Caco-2 (cell line): ENCODE measurements at regions not wholly inside any gene's neighbourhood (a gene's known extent, or its start where the extent isn't known, plus 50 kb on each side); places are given as distances from the start of the nearest gene placed in this dataset.

Experiments
- BruUV-seq: library from RNA; stranded (reverse); fragments of 400-500 nt; replicated peaks from 2 replicates; lab custom pipeline; 2021; lab: Mats Ljungman, UMichigan
- CTCF ChIA-PET: fragments of 300-600 bp; sonication (Branson Sonifier 250); formaldehyde crosslinking; loops from one replicate; lab custom pipeline; 2022; ENCODE audit warnings: antibody characterized with exemption; lab: Charles Lee
- POLR2A ChIA-PET: fragments of 300-600 bp; sonication (Branson Sonifier 250); formaldehyde crosslinking; loops from one replicate; lab custom pipeline; 2022; ENCODE audit warnings: antibody characterized with exemption; lab: Charles Lee
- DNase-seq, 2 experiments: peaks; one replicate each; pipeline versions ENCODE4 v3.0.0 to v3.0.0-alpha.2; 2020 to 2022
- H3K27me3 ChIP-seq: replicated peaks from 2 replicates; pipeline ENCODE4 v1.6.0; 2011; ENCODE audit warnings: low read length; ENCODE audit not compliant: control insufficient read depth, insufficient read depth
- H3K36me3 ChIP-seq: 2 replicates; pipeline ENCODE4 v1.5.1; 2011; ENCODE audit warnings: low read length; ENCODE audit not compliant: control insufficient read depth, insufficient read depth
- H3K4me1 ChIP-seq: fragments of 250-450 bp; sonication (Bioruptor Pico); 2 replicates; pipeline ENCODE4 v1.5.1; 2020; ENCODE audit warnings: mild to moderate bottlenecking
- H3K4me3 ChIP-seq: 2 replicates; pipeline ENCODE4 v1.5.1; 2011; ENCODE audit warnings: low read depth, mild to moderate bottlenecking, control low read depth, low read length
- H3K9me3 ChIP-seq: fragments of 250-450 bp; sonication (Bioruptor Pico); 2 replicates; pipeline ENCODE4 v1.5.1; 2020; ENCODE audit warnings: mild to moderate bottlenecking, moderate library complexity
- H3K27ac Mint-ChIP-seq: one replicate; pipeline ENCODE4 v1.8.0; 2022; ENCODE audit warnings: mixed read lengths; ENCODE audit not compliant: unreplicated experiment
- H3K27me3 Mint-ChIP-seq: one replicate; pipeline ENCODE4 v1.8.0; 2022; ENCODE audit warnings: mixed read lengths; ENCODE audit not compliant: insufficient read depth, unreplicated experiment
- H3K36me3 Mint-ChIP-seq: one replicate; pipeline ENCODE4 v1.8.0; 2022; ENCODE audit warnings: mild to moderate bottlenecking, mixed read lengths; ENCODE audit not compliant: insufficient read depth, unreplicated experiment
- H3K4me1 Mint-ChIP-seq: one replicate; pipeline ENCODE4 v1.8.0; 2022; ENCODE audit warnings: low read depth, mixed read lengths; ENCODE audit not compliant: unreplicated experiment
- H3K4me3 Mint-ChIP-seq: one replicate; pipeline ENCODE4 v1.8.0; 2022; ENCODE audit warnings: mild to moderate bottlenecking, moderate library complexity, mixed read lengths; ENCODE audit not compliant: unreplicated experiment
- H3K9me3 Mint-ChIP-seq: one replicate; pipeline ENCODE4 v1.8.0; 2022; ENCODE audit warnings: mixed read lengths; ENCODE audit not compliant: unreplicated experiment
- intact Hi-C: fragments of 100-400 bp; cut with micrococcal nuclease; formaldehyde crosslinking; loops from one replicate; pipeline ENCODE4 v1.10.0; 2022; ENCODE audit not compliant: unreplicated experiment
- TF ChIP-seq, protein P1 (sequence below), 2 experiments: fragments of 200-600 bp in 1 of 2; IDR thresholded peaks; 1 replicate in 1 of 2; 2 replicates in 1 of 2; pipeline versions ENCODE4 v1.5.1 to v1.8.0; 2011 to 2022; ENCODE audit warnings: antibody characterized with exemption in 1 of 2, control low read depth in 1 of 2, inconsistent platforms in 1 of 2, low read depth in 1 of 2, low read length in 1 of 2, mild to moderate bottlenecking in 1 of 2, moderate library complexity in 1 of 2; ENCODE audit not compliant: insufficient read depth in 1 of 2, severe bottlenecking in 1 of 2, unreplicated experiment in 1 of 2

DNA sequence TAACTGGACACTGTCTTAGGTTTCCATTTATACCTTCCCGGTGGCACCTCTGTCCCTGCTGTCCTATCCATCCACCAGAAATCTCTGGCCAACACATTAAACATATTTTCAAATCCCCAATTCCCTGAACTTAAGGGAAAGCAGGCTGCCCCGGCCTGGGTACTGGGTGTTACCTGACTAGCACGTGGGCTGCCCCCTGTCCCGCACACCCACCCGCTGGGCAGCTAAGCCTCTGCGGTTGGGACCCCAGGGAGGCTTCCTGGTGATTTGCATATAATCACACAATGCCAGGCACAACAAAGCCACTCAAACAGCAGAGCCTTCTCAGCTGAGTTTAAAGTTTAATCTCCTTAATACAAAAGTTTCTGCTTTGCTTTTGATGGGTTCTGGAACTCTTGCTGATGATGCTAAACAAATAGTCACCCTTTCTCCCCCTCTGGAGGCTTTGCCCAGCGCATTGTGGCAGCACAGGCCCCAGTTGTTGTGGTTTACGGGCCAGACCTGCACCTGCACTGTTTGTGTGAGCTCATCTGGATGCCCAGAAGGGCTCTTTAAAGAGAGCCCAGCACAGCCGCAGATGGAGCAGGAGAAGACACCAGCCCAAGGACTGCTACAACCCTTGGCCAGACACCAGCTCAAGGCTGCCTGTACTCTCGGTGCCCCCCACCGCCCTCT, 59.9 kb upstream of the POU2AF1 start:
- TF ChIP-seq, protein P1, sequence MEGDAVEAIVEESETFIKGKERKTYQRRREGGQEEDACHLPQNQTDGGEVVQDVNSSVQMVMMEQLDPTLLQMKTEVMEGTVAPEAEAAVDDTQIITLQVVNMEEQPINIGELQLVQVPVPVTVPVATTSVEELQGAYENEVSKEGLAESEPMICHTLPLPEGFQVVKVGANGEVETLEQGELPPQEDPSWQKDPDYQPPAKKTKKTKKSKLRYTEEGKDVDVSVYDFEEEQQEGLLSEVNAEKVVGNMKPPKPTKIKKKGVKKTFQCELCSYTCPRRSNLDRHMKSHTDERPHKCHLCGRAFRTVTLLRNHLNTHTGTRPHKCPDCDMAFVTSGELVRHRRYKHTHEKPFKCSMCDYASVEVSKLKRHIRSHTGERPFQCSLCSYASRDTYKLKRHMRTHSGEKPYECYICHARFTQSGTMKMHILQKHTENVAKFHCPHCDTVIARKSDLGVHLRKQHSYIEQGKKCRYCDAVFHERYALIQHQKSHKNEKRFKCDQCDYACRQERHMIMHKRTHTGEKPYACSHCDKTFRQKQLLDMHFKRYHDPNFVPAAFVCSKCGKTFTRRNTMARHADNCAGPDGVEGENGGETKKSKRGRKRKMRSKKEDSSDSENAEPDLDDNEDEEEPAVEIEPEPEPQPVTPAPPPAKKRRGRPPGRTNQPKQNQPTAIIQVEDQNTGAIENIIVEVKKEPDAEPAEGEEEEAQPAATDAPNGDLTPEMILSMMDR (IDR thresholded peaks at IDR 0.05; ENCODE audit: insufficient read depth in 1 of 2, low read depth in 1 of 2, low read length in 1 of 2, severe bottlenecking in 1 of 2, unreplicated experiment in 1 of 2) = no peak
- Histone ChIP-seq H3K36me3 (no peaks in the 10 kb centered on the region), H3K27me3 (peaks cover 2% of the 10 kb centered on the region; the same call in 1 of the 2 replicates), H3K4me1 (no peaks in the 10 kb centered on the region; the same call in 1 of the 2 replicates), H3K4me3 (no peak overlapping the region), H3K9me3 (no peaks in the 10 kb centered on the region)
- ChIA-PET CTCF (no interaction called here), POLR2A (no interaction called here)
- Mint-ChIP-seq H3K9me3 (no peaks in the 10 kb centered on the region), H3K4me3 (no peak overlapping the region), H3K27me3 (peaks cover 4% of the 10 kb centered on the region), H3K4me1 (no peaks in the 10 kb centered on the region), H3K36me3 (no peaks in the 10 kb centered on the region), H3K27ac (no peak overlapping the region)
- DNase-seq = no peak
- no TSS peak for BruUV-seq
- intact Hi-C loops = no loop called here

DNA sequence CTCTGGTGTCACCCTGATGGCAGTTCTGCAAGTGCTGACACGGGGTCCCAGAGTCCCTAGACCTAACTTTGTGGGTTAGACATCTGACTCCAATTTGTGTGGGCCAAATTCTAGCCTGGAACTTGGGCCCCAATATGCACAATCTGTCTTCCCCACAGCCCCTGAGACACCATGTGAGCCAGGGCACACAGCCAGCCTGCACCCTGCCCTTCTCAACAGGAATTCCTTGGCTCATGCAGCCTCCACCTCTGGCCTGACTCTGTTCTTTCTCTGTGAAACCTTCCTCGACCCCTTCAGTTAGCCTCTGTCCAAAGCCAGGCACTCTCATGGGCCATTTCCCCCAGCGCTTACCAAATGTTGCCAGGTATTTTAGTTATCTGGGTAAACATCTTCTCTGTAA, 59.1 kb upstream of the POU2AF1 start:
- intact Hi-C loops = no loop called here
- ChIA-PET CTCF (interaction anchor here (0.5 to 1.6 kb wide), 2 partner anchors 8 to 156 kb away, joined by 5 to 8 read pairs; no protein-coding TSS in a partner anchor), POLR2A (no interaction called here)
- Histone ChIP-seq H3K4me3 (no peak overlapping the region), H3K36me3 (no peaks in the 10 kb centered on the region), H3K27me3 (no peaks in the 10 kb centered on the region), H3K4me1 (no peaks in the 10 kb centered on the region; the same call in 1 of the 2 replicates), H3K9me3 (no peaks in the 10 kb centered on the region)
- Mint-ChIP-seq H3K36me3 (no peaks in the 10 kb centered on the region), H3K27ac (no peak overlapping the region), H3K9me3 (no peaks in the 10 kb centered on the region), H3K4me3 (no peak overlapping the region), H3K27me3 (peaks cover 4% of the 10 kb centered on the region), H3K4me1 (no peaks in the 10 kb centered on the region)
- no TSS peak for BruUV-seq
- TF ChIP-seq, protein P1 (IDR thresholded peaks at IDR 0.05; ENCODE audit: insufficient read depth in 1 of 2, low read depth in 1 of 2, low read length in 1 of 2, severe bottlenecking in 1 of 2, unreplicated experiment in 1 of 2) = no peak
- no peak for DNase-seq

DNA sequence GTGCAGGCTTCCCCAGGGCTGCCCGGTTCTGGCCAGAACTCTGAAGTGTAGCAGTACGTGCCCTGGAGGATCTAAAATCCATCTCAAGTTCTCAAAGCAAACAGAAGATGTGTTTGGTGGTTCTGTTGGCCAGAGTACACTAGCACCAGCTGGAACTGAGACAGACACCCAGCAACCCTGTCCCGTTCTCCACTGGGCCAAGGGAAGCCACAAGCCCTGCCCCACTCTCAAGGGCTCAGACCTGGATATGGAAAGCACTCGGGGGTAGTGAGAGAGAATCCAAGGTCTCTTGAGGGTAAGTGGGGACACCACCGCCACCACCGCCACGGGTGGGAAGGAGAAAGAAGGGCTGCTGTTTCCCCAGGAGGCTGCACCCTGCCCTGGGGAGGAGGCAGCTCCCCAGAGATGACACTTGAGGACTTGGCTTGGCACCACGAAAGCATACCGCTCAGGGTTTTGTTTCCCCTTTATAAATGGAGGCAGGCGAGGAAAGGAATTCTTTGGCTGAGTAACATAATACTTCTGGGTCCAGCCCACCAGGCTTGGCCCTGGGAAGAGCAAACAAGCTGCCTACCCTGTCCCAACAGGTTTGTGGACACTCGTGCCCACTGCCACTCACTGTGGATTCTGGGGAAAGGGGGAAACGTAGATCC, 56.1 kb upstream of the POU2AF1 start:
- no peak for DNase-seq
- Mint-ChIP-seq H3K27ac (no peak overlapping the region), H3K36me3 (no peaks in the 10 kb centered on the region), H3K4me1 (no peaks in the 10 kb centered on the region), H3K27me3 (peaks cover 5% of the 10 kb centered on the region), H3K4me3 (no peak overlapping the region), H3K9me3 (no peaks in the 10 kb centered on the region)
- H3K4me3 ChIP-seq = no peak overlapping the region
- H3K4me1 ChIP-seq = no peaks in the 10 kb centered on the region
- intact Hi-C loops = no loop called here
- BruUV-seq = no TSS peak
- H3K27me3 ChIP-seq = no peaks in the 10 kb centered on the region
- H3K9me3 ChIP-seq = no peaks in the 10 kb centered on the region
- TF ChIP-seq, protein P1 (IDR thresholded peaks at IDR 0.05; ENCODE audit: insufficient read depth in 1 of 2, low read depth in 1 of 2, low read length in 1 of 2, severe bottlenecking in 1 of 2, unreplicated experiment in 1 of 2) = no peak
- ChIA-PET CTCF (no interaction called here), POLR2A (interaction anchor here (0.6 kb wide), 1 partner anchor 145 kb away, joined by 4 read pairs; no protein-coding TSS in a partner anchor)
- no peaks in the 10 kb centered on the region for H3K36me3 ChIP-seq
